Cardiac fibroblast (primary cell): ENCODE measurements at regions not wholly inside any gene's neighbourhood (a gene's known extent, or its start where the extent isn't known, plus 50 kb on each side); places are given as distances from the start of the nearest gene placed in this dataset.

Experiments
- DNase-seq, 2 donors: peaks; one replicate each; pipeline versions ENCODE4 v3.0.0 to v3.0.0-alpha.2; 2010; ENCODE audit warnings: low read depth in 2 of 2
- H3K4me3 ChIP-seq, 2 donors: replicated peaks in 1 of 2; 1 replicate in 1 of 2; 2 replicates in 1 of 2; pipeline ENCODE4 v1.5.1; 2011; ENCODE audit warnings: low read depth in 2 of 2, low read length in 2 of 2, mild to moderate bottlenecking in 2 of 2, moderate library complexity in 1 of 2
- CTCF ChIP-seq: IDR thresholded peaks from one replicate; pipeline ENCODE4 v1.5.1; 2011; ENCODE audit warnings: low read depth, mild to moderate bottlenecking, low read length, inconsistent platforms

DNA sequence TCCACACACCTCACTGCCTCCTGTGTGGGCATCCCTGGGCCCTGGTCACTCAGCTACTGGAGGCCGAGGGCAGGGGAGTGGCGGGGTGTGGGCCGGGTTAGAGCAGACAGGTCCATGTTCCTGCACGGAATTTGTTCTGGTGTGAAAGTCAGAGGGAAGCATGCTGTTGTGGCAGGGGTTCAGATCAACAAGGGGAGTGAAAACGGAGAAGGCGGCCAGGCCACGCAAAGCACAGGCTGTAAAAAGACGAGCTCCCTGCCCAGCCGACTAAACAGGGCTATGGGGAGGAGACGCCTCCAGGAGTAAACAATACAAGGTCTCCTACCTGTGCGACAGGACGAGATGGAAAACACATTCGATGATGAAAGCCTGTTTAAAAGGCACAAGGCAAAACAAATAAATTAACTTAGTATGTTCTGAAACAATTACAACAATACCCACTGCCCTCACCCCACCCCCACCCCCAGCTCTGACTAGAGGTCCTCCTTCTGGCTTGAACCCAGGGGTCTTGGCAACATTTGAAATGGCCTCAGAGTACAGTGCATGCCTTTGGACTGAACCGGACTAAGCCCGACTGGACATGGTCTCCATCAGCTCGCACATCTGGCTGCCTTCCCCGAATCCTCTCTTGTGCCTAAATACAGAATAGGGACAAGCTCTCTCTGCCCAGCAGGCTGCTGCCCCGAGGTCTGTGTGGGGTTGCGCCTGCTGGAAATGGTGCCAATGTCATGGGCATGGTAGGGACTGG is 274.9 kb upstream of the DIO3 start:
- no peak overlapping the region for H3K4me3 ChIP-seq
- no peak for TF ChIP-seq CTCF
- no peak for DNase-seq

GRCh38 chr14:101288436-101289229 is 272.7 kb upstream of the DIO3 start:
- no peak for DNase-seq
- TF ChIP-seq CTCF: no peak

GRCh38 chr14:101289230-101289690 is 272.0 kb upstream of the DIO3 start:
- H3K4me3 ChIP-seq: no peak overlapping the region
- TF ChIP-seq CTCF: no peak
- DNase-seq: no peak

More at GRCh38 chr14:101288436-101289229, 272.7 kb upstream of the DIO3 start:
- no peak overlapping the region for H3K4me3 ChIP-seq

DNA sequence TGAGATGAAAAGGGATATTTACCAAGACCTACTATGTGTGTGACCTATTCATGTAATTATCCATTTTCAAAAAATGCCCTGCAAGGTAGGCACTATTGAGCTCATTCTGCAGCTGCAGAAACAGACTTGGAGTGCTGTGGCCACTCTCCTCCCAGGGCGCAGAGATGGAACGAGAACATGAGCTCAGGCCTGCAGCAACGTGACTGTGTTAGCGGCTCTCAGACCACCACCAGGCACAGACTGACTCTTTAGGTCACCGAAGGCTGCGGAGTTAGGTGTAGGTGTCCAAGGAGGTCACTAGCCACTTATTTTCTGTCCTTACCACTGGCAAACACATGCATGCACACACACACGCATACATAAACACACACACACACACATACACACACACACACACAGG is 271.4 kb upstream of the DIO3 start:
- TF ChIP-seq CTCF: no peak
- H3K4me3 ChIP-seq: no peak overlapping the region
- DNase-seq: no peak

DNA sequence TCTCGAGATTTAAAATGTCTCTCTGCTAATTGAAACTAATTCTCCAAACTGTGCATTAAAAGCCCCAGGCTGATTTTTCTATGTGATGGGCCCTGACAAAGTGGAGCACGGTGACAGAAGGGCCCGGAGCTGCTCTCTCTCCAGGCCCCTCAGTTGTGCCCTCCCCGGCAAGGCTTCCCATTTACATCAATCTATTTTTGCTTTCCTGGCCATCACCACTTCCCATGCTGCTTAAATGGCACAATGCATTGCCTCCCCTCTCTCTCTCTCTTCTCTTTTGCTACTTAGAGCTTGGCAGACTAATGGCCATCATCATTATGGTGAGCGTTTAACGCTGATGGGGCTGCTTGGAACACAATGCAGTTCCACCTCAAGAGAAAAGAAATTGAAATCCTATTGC is 270.7 kb upstream of the DIO3 start:
- DNase-seq: no peak
- H3K4me3 ChIP-seq: no peak overlapping the region
- TF ChIP-seq CTCF: no peak

DNA sequence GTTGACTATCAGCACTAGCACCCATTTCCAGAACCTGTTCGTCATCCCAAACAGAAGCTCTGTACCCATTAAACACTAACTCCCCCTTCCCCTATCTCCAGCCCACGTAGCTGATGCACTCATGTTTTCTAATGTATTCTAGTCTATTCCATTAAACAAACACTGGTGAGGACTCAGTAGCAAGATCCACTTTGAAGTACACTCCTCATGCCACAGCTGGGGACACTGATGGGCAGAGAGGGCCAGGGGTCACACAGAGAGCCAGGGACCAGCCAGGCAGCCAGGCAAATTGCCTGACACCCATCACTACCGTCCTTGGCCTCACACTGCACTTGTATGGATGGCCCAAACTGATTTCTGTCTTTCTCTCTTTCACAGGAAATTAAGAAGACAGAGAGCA is 269.9 kb upstream of the DIO3 start:
- H3K4me3 ChIP-seq: no peak overlapping the region
- DNase-seq: no peak
- no peak for TF ChIP-seq CTCF
